ENCODE measurements at regions not wholly inside any gene's neighbourhood (a gene's known extent, or its start where the extent isn't known, plus 50 kb on each side); places are given as distances from the start of the nearest gene placed in this dataset.

DNA sequence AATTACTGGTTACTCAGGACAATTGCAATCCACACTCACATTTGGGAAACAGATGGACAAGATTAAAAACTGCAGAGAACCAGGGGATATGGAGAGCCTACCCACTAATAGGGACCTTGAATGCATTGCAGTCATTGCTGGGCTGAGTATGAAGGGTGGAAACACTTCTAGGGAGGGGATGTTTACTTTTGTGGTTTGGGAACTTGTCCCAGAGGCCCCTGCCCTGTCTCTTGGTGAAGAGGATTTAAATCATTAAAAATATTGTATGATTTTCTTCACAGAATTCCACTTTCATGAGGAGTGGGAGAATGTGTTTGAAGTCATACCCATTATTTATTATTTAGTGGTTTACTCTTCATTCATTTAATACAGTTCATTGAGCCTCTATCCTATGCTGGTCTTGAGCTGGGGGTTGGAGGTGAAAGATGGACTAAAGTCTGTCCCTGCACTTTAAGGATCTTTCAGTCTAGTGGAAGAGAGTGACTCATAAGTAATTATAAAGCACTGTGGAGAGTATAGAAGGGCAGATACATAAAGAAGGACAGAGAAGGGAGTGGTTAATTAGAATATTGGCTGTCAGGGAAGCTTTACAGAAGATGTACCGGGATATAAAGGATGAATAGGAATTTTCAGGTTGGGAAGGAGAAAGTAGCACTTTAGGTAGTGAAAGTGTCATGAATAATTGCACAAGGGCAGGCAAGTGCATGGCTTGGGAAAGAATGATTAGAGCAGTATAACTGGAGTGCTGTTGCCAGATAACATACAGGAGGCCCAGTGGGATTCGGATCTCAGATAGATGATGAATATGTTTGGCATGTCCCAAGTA, 313.4 kb downstream of the LPIN1 start:
- no peak for DNase-seq (ENCODE audit: low read depth in 2 of 2)

DNA sequence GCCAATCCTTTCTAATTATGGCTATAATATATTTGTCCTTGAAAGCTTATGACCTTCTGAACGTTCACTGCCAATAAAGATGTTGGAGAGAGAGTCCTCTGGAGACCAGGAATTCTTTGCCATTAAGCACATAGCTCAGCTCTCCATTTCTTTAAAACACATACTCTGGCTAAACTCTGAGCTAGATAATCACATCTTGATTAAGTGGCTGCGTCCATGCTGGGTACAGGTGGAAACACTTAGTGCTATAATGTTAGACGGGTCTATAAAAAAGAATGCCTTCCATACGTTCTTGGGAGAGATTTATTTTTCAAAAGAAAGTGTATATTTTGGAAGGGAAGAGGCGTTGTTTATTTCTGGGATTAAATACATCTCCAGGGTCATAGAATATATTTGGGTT, 314.5 kb downstream of the LPIN1 start:
- no peak for DNase-seq (ENCODE audit: low read depth in 2 of 2)

- DNase-seq (ENCODE audit: low read depth in 2 of 2): no peak
Measured at GRCh38 chr2:12061286-12062052, 315.0 kb downstream of the LPIN1 start.

- no peak for DNase-seq (ENCODE audit: low read depth in 2 of 2)
Measured at GRCh38 chr2:12062053-12062395, 315.6 kb downstream of the LPIN1 start.

- DNase-seq (ENCODE audit: low read depth in 2 of 2): no peak
Measured at GRCh38 chr2:12063210-12063609, 316.8 kb downstream of the LPIN1 start.

GRCh38 chr2:12064153-12064552, 317.7 kb downstream of the LPIN1 start:
- DNase-seq (ENCODE audit: low read depth in 2 of 2): no peak

DNA sequence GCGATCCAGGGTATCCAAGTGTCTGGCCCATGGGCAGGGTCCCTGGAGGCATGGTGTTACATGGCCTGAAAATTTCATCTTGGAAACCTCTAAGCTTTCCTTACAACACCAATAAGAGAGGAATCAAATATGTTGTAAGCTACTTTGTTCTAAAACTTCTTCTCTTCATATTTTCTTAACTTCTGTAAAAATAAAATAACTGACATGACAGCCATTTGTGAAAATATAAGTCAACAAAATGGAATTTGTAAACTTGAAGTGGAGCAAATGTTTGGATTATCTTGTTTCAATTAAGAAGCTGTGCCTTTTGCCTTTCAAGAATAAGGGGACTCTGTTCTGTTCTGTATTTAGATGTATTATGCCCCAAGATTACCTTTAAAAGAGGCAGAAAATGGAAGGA, 319.7 kb downstream of the LPIN1 start:
- no peak for DNase-seq (ENCODE audit: low read depth in 2 of 2)

DNA sequence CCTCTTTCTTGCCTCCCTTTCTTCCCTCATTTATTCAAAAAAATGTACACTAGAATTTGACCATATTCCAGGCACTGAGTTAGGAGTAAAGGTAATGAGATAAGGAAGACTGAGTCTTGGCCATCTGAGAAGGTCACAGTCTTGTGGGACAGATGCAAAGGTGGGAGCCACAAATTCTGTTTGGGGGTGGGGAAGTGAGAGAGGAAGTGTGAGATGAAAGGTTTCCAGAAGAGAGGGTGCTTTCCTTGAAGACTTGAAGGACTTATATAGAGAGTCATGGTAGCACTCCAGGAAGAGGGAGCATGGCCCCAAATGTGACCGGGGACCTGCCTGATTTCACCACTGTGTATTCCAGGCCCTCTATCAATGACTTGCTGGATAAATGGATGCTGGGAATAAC, 320.6 kb downstream of the LPIN1 start:
- DNase-seq (ENCODE audit: low read depth in 2 of 2): no peak

- no peak for DNase-seq (ENCODE audit: low read depth in 2 of 2)
Measured at GRCh38 chr2:12068796-12069538, 322.5 kb downstream of the LPIN1 start.

- DNase-seq (ENCODE audit: low read depth in 2 of 2): no peak
Measured at GRCh38 chr2:12070153-12070552, 323.7 kb downstream of the LPIN1 start.

- no peak for DNase-seq (ENCODE audit: low read depth in 2 of 2)
Measured at GRCh38 chr2:12070581-12070980, 324.1 kb downstream of the LPIN1 start.

DNA sequence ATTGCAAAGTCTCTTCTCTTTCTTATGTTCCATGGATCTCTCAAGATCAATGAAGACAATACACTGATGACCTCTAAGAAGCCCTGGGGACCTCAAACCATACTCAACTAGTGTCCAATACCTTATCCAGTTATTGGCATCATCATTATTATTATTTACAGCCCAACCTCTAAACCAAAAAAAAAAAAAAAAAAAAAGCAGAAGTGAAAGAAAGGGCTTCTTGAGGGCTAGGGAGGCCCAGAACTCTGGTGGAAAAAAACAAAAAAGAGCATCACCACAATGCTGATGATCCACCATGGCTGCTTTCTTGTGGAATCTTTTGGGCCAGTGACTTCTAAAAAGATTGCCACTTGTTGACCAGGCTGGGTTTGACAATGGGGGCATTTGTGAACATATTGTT, 324.9 kb downstream of the LPIN1 start:
- no peak for DNase-seq (ENCODE audit: low read depth in 2 of 2)

- DNase-seq (ENCODE audit: low read depth in 2 of 2): no peak
Measured at GRCh38 chr2:12073217-12073852, 326.9 kb downstream of the LPIN1 start.

DNA sequence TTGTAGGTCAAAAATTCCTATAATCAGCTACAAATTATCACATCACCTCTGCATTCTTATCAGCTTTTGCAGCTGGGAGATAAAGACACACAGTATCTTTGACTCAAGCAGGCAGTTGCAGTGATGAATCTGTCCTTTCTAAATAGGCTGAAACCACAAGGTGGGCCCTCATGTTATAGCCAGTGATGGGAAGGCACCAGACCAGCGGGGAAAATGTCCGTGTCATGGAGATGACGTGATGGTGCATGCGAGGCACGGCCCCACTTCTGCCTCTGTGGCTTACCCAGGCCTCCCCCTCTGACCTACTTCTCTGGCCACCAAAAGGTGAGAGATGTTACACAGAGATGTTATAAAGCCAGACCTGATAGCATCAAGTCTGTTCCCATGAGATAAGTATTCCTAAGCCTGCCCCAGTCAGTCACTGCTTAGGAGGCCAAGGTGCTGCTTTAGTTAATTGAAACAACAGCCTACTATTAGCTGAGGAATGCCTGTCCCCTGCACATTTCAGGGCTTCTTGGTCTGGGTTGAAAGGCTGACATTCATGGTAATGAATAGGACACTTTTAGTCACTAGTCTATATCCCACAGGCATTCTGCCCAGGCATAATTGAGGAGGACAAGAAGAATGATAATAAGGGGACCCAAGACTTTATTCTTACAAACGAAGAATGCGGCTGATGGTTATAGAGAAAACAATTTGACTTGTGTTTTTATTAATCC, 327.9 kb downstream of the LPIN1 start:
- DNase-seq (ENCODE audit: low read depth in 2 of 2): no peak

DNA sequence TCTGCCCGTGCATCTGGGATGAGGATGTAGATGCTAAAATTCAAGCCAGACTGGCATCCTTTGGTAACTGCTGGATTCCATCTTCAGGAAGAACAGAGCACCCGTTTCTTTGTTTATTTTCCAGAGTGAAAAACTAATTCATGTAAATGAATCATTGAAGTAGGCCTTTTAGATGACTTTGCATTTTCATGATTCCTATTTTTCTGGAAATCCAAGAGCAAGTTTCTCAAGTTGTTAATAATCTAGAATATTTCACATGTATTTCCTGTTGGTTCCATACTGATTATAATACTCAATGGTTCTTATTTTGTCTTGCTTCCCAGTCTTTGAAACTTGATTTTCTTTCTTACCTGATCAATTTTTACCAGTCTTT, 328.4 kb downstream of the LPIN1 start:
- DNase-seq (ENCODE audit: low read depth in 2 of 2): no peak

- DNase-seq (ENCODE audit: low read depth in 2 of 2): no peak
Measured at GRCh38 chr2:12075603-12076002, 329.2 kb downstream of the LPIN1 start.

DNA sequence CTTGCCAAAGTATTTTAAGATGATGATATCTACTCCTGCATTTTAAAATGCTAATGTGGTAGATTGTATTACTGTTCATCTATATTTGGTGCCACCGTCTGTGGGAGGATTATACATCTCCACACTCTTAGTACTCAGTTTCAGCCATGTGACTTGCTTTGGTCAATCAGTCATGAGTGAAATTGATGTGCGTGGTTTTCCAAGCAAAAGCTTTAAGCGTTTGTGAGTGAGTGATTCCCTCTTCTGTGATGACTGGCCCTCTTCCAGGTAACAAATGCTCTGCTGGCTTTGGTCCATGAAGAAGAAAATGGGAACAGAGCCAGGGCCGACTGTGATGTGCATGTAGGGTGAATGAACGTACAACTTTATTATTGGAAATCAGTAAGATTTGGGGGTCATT, 330.4 kb downstream of the LPIN1 start:
- no peak for DNase-seq (ENCODE audit: low read depth in 2 of 2)

GRCh38 chr2:12080360-12080759, 333.9 kb downstream of the LPIN1 start:
- DNase-seq (ENCODE audit: low read depth in 2 of 2): no peak

DNA sequence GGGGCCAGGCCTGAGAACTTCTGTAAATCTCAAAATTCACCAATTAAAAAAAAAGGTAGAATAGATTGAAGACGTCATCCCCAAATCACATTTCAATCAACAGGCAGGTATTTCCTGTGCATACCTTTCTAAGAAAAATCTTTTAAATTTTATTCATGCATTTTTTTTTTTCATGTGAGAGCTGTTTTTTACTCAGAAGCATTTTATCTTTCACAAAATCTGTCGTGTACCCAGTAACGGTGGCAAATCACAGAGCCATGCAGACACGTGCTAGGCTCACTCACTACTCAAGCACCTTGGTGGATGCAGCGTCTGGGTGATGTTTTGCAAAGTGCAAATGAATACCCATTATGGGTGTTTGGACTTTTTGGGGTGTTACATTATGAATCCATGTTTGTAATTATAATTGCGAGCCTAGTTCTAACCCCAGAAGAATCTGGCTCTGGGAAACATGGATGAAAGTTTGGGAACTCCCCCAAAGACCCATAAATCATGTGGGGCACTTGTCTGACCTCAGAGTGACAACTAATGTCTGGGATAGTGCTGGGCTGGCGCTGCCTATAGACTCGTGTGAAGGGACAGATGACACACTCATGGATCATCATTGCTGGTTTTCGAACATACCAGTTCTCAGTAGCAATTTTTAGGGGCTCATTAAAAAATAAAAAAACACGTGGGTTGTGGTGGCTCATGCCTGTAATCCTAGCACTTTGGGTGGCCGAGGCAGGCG, 335.2 kb downstream of the LPIN1 start:
- DNase-seq (ENCODE audit: low read depth in 2 of 2): no peak

GRCh38 chr2:12083081-12083581, 336.7 kb downstream of the LPIN1 start:
- DNase-seq (ENCODE audit: low read depth in 2 of 2): no peak
